IPS-15b (cell line): ENCODE measurements at regions not wholly inside any gene's neighbourhood (a gene's known extent, or its start where the extent isn't known, plus 50 kb on each side); places are given as distances from the start of the nearest gene placed in this dataset.
"Not testable (repeated sequence)": the region's sequence is repeated elsewhere in the genome, so short reads cannot be mapped to it uniquely, and the experiment has no call there.

Source experiments
- H3K27me3 ChIP-seq: one replicate; pipeline ENCODE4 v1.6.1; 2013; ENCODE audit warnings: low read length; ENCODE audit not compliant: control insufficient read depth, insufficient read depth
- H3K36me3 ChIP-seq: one replicate; pipeline ENCODE4 v1.6.1; 2013; ENCODE audit warnings: low read length; ENCODE audit not compliant: control insufficient read depth, insufficient read depth
- H3K4me1 ChIP-seq: one replicate; pipeline ENCODE4 v1.6.1; 2013; ENCODE audit warnings: mild to moderate bottlenecking, low read length; ENCODE audit not compliant: control insufficient read depth, insufficient read depth
- H3K4me3 ChIP-seq: one replicate; pipeline ENCODE4 v1.5.1; 2013; ENCODE audit warnings: low read depth, low read length
- H3K9ac ChIP-seq: one replicate; pipeline ENCODE4 v1.6.1; 2013; ENCODE audit warnings: low read depth, mild to moderate bottlenecking, low read length
- H3K9me3 ChIP-seq: one replicate; pipeline ENCODE4 v1.6.1; 2013; ENCODE audit warnings: mild to moderate bottlenecking, low read length; ENCODE audit not compliant: control insufficient read depth, insufficient read depth

- H3K27me3 ChIP-seq, H3K9me3 ChIP-seq, H3K9ac ChIP-seq: not testable (repeated sequence)
These were observed 446.0 kb upstream of the ADAMTS9 start for GRCh38 chr3:65133752-65134151.

GRCh38 chr3:65130782-65131181, 443.0 kb upstream of the ADAMTS9 start:
- no peaks in the 10 kb centered on the region for H3K9me3 ChIP-seq
- H3K4me3 ChIP-seq: no peak overlapping the region
- H3K36me3 ChIP-seq: no peaks in the 10 kb centered on the region
- no peaks in the 10 kb centered on the region for H3K27me3 ChIP-seq
- no peak overlapping the region for H3K9ac ChIP-seq
- no peaks in the 10 kb centered on the region for H3K4me1 ChIP-seq

More at GRCh38 chr3:65133752-65134151, 446.0 kb upstream of the ADAMTS9 start:
- not testable (repeated sequence) for H3K4me1 ChIP-seq, H3K4me3 ChIP-seq, H3K36me3 ChIP-seq

GRCh38 chr3:65128346-65128745, 440.5 kb upstream of the ADAMTS9 start:
- H3K4me1 ChIP-seq: no peaks in the 10 kb centered on the region
- no peaks in the 10 kb centered on the region for H3K27me3 ChIP-seq
- H3K9me3 ChIP-seq: no peaks in the 10 kb centered on the region
- H3K4me3 ChIP-seq: no peak overlapping the region
- no peaks in the 10 kb centered on the region for H3K36me3 ChIP-seq
- no peak overlapping the region for H3K9ac ChIP-seq

- no peaks in the 10 kb centered on the region for H3K4me1 ChIP-seq
- no peaks in the 10 kb centered on the region for H3K36me3 ChIP-seq
- no peaks in the 10 kb centered on the region for H3K9me3 ChIP-seq
- no peak overlapping the region for H3K4me3 ChIP-seq
- no peak overlapping the region for H3K9ac ChIP-seq
- H3K27me3 ChIP-seq: no peaks in the 10 kb centered on the region
These were observed 439.0 kb upstream of the ADAMTS9 start for GRCh38 chr3:65126527-65127410.

- not testable (repeated sequence) for H3K4me1 ChIP-seq, H3K27me3 ChIP-seq, H3K9me3 ChIP-seq, H3K36me3 ChIP-seq, H3K4me3 ChIP-seq, H3K9ac ChIP-seq
These were observed 432.4 kb upstream of the ADAMTS9 start for GRCh38 chr3:65120156-65120555.

GRCh38 chr3:65118912-65119499, 431.2 kb upstream of the ADAMTS9 start:
- Histone ChIP-seq H3K9ac (no peak overlapping the region), H3K36me3 (no peaks in the 10 kb centered on the region), H3K9me3 (peaks cover 3% of the 10 kb centered on the region)

GRCh38 chr3:65114041-65114440, 426.2 kb upstream of the ADAMTS9 start:
- Histone ChIP-seq H3K4me1 (no peaks in the 10 kb centered on the region), H3K36me3 (no peaks in the 10 kb centered on the region), H3K9ac (no peak overlapping the region), H3K4me3 (no peak overlapping the region), H3K9me3 (peaks cover under 1% of the 10 kb centered on the region), H3K27me3 (no peaks in the 10 kb centered on the region)

More at GRCh38 chr3:65118912-65119499, 431.2 kb upstream of the ADAMTS9 start:
- no peaks in the 10 kb centered on the region for H3K4me1 ChIP-seq
- no peaks in the 10 kb centered on the region for H3K27me3 ChIP-seq
- H3K4me3 ChIP-seq: no peak overlapping the region

GRCh38 chr3:65112751-65113300, 425.0 kb upstream of the ADAMTS9 start:
- no peaks in the 10 kb centered on the region for H3K27me3 ChIP-seq
- no peak overlapping the region for H3K4me3 ChIP-seq
- no peaks in the 10 kb centered on the region for H3K9me3 ChIP-seq
- H3K4me1 ChIP-seq: no peaks in the 10 kb centered on the region
- no peak overlapping the region for H3K9ac ChIP-seq
- no peaks in the 10 kb centered on the region for H3K36me3 ChIP-seq

- H3K27me3 ChIP-seq: no peaks in the 10 kb centered on the region
- H3K4me1 ChIP-seq: no peaks in the 10 kb centered on the region
- H3K9ac ChIP-seq: no peak overlapping the region
- no peaks in the 10 kb centered on the region for H3K36me3 ChIP-seq
- no peaks in the 10 kb centered on the region for H3K9me3 ChIP-seq
- no peak overlapping the region for H3K4me3 ChIP-seq
These were observed 422.9 kb upstream of the ADAMTS9 start for GRCh38 chr3:65110661-65111060.

GRCh38 chr3:65109966-65110500, 422.2 kb upstream of the ADAMTS9 start:
- Histone ChIP-seq H3K4me1 (no peaks in the 10 kb centered on the region), H3K4me3 (no peak overlapping the region), H3K36me3 (no peaks in the 10 kb centered on the region), H3K9me3 (no peaks in the 10 kb centered on the region), H3K9ac (no peak overlapping the region), H3K27me3 (no peaks in the 10 kb centered on the region)

- H3K4me1 ChIP-seq: no peaks in the 10 kb centered on the region
- H3K9ac ChIP-seq: no peak overlapping the region
- no peaks in the 10 kb centered on the region for H3K27me3 ChIP-seq
- H3K36me3 ChIP-seq: no peaks in the 10 kb centered on the region
- H3K4me3 ChIP-seq: no peak overlapping the region
- H3K9me3 ChIP-seq: no peaks in the 10 kb centered on the region
These were observed 419.4 kb upstream of the ADAMTS9 start for GRCh38 chr3:65107174-65107573.

- H3K4me1 ChIP-seq: peaks cover 3% of the 10 kb centered on the region
- H3K4me3 ChIP-seq: no peak overlapping the region
- no peaks in the 10 kb centered on the region for H3K9me3 ChIP-seq
- no peaks in the 10 kb centered on the region for H3K36me3 ChIP-seq
- no peak overlapping the region for H3K9ac ChIP-seq
- no peaks in the 10 kb centered on the region for H3K27me3 ChIP-seq
These were observed 413.6 kb upstream of the ADAMTS9 start for GRCh38 chr3:65101450-65101849.
